ENCODE measurements at regions not wholly inside any gene's neighbourhood (a gene's known extent, or its start where the extent isn't known, plus 50 kb on each side); places are given as distances from the start of the nearest gene placed in this dataset.

DNA sequence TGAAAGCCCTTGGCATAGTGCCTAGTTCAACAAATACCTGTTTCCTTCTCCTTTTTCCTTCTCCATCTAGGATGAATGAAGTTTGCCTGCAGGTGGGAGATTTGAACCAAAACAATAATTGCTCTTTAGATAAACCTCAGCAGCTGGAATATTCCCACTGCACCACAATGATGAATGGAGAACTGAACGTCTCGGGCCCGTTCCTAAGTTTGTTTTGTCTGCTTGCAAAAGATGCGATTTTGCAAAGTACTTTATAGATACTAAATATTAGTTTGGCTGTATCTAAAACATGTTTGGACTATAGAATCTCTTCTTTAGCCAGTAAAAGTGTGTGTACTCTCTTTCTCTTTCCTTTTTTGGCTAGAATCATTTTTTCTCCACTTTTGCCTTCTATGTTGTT is 75.8 kb upstream of the BMPER start:
- no peak for TF ChIP-seq POLR2AphosphoS5 (IDR thresholded peaks at IDR 0.05; ENCODE audit: low read depth, low read length)
- TF ChIP-seq, protein P1, sequence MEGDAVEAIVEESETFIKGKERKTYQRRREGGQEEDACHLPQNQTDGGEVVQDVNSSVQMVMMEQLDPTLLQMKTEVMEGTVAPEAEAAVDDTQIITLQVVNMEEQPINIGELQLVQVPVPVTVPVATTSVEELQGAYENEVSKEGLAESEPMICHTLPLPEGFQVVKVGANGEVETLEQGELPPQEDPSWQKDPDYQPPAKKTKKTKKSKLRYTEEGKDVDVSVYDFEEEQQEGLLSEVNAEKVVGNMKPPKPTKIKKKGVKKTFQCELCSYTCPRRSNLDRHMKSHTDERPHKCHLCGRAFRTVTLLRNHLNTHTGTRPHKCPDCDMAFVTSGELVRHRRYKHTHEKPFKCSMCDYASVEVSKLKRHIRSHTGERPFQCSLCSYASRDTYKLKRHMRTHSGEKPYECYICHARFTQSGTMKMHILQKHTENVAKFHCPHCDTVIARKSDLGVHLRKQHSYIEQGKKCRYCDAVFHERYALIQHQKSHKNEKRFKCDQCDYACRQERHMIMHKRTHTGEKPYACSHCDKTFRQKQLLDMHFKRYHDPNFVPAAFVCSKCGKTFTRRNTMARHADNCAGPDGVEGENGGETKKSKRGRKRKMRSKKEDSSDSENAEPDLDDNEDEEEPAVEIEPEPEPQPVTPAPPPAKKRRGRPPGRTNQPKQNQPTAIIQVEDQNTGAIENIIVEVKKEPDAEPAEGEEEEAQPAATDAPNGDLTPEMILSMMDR (IDR thresholded peaks at IDR 0.05), result no peak
- TF ChIP-seq TCF7L2 (IDR thresholded peaks at IDR 0.05; ENCODE audit: low read depth, low read length), result no peak
- TF ChIP-seq SIN3A (IDR thresholded peaks at IDR 0.05; ENCODE audit: borderline replicate concordance, insufficient read depth, low read depth, low read length), result no peak
- TF ChIP-seq, protein P2, sequence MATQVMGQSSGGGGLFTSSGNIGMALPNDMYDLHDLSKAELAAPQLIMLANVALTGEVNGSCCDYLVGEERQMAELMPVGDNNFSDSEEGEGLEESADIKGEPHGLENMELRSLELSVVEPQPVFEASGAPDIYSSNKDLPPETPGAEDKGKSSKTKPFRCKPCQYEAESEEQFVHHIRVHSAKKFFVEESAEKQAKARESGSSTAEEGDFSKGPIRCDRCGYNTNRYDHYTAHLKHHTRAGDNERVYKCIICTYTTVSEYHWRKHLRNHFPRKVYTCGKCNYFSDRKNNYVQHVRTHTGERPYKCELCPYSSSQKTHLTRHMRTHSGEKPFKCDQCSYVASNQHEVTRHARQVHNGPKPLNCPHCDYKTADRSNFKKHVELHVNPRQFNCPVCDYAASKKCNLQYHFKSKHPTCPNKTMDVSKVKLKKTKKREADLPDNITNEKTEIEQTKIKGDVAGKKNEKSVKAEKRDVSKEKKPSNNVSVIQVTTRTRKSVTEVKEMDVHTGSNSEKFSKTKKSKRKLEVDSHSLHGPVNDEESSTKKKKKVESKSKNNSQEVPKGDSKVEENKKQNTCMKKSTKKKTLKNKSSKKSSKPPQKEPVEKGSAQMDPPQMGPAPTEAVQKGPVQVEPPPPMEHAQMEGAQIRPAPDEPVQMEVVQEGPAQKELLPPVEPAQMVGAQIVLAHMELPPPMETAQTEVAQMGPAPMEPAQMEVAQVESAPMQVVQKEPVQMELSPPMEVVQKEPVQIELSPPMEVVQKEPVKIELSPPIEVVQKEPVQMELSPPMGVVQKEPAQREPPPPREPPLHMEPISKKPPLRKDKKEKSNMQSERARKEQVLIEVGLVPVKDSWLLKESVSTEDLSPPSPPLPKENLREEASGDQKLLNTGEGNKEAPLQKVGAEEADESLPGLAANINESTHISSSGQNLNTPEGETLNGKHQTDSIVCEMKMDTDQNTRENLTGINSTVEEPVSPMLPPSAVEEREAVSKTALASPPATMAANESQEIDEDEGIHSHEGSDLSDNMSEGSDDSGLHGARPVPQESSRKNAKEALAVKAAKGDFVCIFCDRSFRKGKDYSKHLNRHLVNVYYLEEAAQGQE (IDR thresholded peaks at IDR 0.05; ENCODE audit: insufficient read depth in 1 of 2, low read depth in 2 of 2, low read length in 1 of 2), result no peak
- ChIA-PET POLR2A (no interaction called here), CTCF (no interaction called here)
- Histone ChIP-seq H3K4me1 (ENCODE audit: control insufficient read depth, insufficient read depth, low read length) (no peaks in the 10 kb centered on the region), H3K9me3 (ENCODE audit: control insufficient read depth, insufficient read depth, low read depth, low read length) (no peaks in the 10 kb centered on the region), H3K27ac (ENCODE audit: low read length) (no peak overlapping the region), H3K36me3 (ENCODE audit: control insufficient read depth, insufficient read depth, low read length) (no peaks in the 10 kb centered on the region), H3K27me3 (ENCODE audit: control insufficient read depth, insufficient read depth, low read length) (0 out of 2 replicates have a peak, but pooled peaks cover 2% of the 10 kb centered on the region), H3K4me3 (ENCODE audit: low read depth in 2 of 2, low read length in 2 of 2) (no peak overlapping the region)
- DNase-seq (ENCODE audit: low read depth, low spot score), result no peak
- in situ Hi-C loops (cut with HindIII; ENCODE audit: low pct_unique_long_range_greater_than_20kb, low sequenced_read_pairs), result no loop called here
- intact Hi-C loops (cut with micrococcal nuclease; ENCODE audit: unreplicated experiment), result no loop called here
- ATAC-seq, result no peak
- BruUV-seq (replicated peaks), result no TSS peak

- Histone ChIP-seq H3K27ac (ENCODE audit: low read length) (no peak overlapping the region), H3K27me3 (ENCODE audit: control insufficient read depth, insufficient read depth, low read length) (peaks cover 2% of the 10 kb centered on the region; the same call in 1 of the 2 replicates), H3K4me1 (ENCODE audit: control insufficient read depth, insufficient read depth, low read length) (no peaks in the 10 kb centered on the region), H3K4me3 (ENCODE audit: low read depth in 2 of 2, low read length in 2 of 2) (no peak overlapping the region), H3K9me3 (ENCODE audit: control insufficient read depth, insufficient read depth, low read depth, low read length) (no peaks in the 10 kb centered on the region), H3K36me3 (ENCODE audit: control insufficient read depth, insufficient read depth, low read length) (no peaks in the 10 kb centered on the region)
- in situ Hi-C loops (cut with HindIII; ENCODE audit: low pct_unique_long_range_greater_than_20kb, low sequenced_read_pairs), result no loop called here
- POLR2A ChIA-PET, result no interaction called here
- CTCF ChIA-PET, result no interaction called here
- BruUV-seq (replicated peaks), result no TSS peak
- no peak for ATAC-seq
- intact Hi-C loops (cut with micrococcal nuclease; ENCODE audit: unreplicated experiment), result no loop called here
- no peak for DNase-seq (ENCODE audit: low read depth, low spot score)
- TF ChIP-seq, protein P1 (IDR thresholded peaks at IDR 0.05), result no peak
- TF ChIP-seq TCF7L2 (IDR thresholded peaks at IDR 0.05; ENCODE audit: low read depth, low read length) (no peak), SIN3A (IDR thresholded peaks at IDR 0.05; ENCODE audit: borderline replicate concordance, insufficient read depth, low read depth, low read length) (no peak), POLR2AphosphoS5 (IDR thresholded peaks at IDR 0.05; ENCODE audit: low read depth, low read length) (no peak)
- TF ChIP-seq, protein P2 (IDR thresholded peaks at IDR 0.05; ENCODE audit: insufficient read depth in 1 of 2, low read depth in 2 of 2, low read length in 1 of 2), result no peak
Observed at GRCh38 chr7:33831389-33832141, 73.8 kb upstream of the BMPER start.
